ENCODE measurements at regions not wholly inside any gene's neighbourhood (a gene's known extent, or its start where the extent isn't known, plus 50 kb on each side); places are given as distances from the start of the nearest gene placed in this dataset.
"Not testable (repeated sequence)": the region's sequence is repeated elsewhere in the genome, so short reads cannot be mapped to it uniquely, and the experiment has no call there.

- DNase-seq (ENCODE audit: low spot score), result no peak
Observed at GRCh38 chr5:168096525-168096924, 194.9 kb upstream of the WWC1 start.

GRCh38 chr5:168097876-168098653, 193.4 kb upstream of the WWC1 start:
- no peak for DNase-seq (ENCODE audit: low spot score)

DNA sequence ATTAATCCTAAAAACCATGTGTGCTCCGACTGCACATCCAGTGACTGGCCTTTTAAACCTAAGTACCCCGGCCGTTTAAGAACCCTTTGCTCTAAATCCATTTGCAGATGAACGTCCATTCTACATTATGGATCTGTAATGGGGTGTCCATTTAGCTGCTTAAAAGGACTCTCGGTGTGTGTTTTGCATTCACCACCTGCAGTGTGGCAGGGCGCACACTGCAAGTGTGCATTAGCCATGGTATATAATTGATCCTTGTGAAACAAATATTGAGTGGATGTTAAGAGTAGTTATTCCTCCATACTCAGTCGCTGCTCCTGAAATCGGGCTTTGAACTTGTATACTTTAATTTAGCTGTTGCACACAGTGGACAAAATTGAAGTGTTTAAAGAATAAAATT, 190.1 kb upstream of the WWC1 start:
- DNase-seq (ENCODE audit: low spot score), result no peak

- not testable (repeated sequence) for DNase-seq (ENCODE audit: low spot score)
Observed at GRCh38 chr5:168103018-168103417, 188.4 kb upstream of the WWC1 start.

GRCh38 chr5:168104350-168104749, 187.1 kb upstream of the WWC1 start:
- no peak for DNase-seq (ENCODE audit: low spot score)

DNA sequence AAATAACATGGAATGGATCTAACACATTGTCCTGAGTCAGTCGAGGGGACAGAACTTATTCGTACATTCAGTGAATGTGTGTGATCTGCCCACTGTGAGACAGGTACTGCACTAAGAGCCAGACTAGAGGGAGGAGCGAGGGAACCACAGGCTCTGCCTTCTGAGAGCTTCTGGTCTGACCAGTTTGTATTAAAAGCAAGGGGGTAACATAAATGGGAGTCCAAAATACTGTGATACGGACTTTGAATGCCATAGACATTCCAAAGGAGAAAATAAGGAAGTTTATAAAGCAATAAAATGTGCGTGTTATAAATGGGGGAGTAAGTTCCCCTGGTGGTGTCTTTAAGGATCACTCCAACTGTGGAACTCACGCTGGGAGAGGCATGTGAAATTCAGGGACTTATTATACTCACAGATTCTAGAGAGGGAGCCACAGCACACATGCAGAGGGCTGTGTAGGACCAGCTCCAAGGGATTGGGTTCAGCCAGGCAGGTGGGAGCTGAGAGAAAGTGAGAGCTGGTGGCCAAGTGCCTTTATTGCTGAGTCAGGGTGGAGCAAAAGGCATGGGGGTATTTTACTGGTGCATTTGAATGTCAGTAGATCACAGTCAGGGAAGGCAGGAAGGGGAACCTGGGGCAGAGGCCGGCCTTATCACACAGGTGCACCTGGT, 186.5 kb upstream of the WWC1 start:
- DNase-seq (ENCODE audit: low spot score), result no peak

DNA sequence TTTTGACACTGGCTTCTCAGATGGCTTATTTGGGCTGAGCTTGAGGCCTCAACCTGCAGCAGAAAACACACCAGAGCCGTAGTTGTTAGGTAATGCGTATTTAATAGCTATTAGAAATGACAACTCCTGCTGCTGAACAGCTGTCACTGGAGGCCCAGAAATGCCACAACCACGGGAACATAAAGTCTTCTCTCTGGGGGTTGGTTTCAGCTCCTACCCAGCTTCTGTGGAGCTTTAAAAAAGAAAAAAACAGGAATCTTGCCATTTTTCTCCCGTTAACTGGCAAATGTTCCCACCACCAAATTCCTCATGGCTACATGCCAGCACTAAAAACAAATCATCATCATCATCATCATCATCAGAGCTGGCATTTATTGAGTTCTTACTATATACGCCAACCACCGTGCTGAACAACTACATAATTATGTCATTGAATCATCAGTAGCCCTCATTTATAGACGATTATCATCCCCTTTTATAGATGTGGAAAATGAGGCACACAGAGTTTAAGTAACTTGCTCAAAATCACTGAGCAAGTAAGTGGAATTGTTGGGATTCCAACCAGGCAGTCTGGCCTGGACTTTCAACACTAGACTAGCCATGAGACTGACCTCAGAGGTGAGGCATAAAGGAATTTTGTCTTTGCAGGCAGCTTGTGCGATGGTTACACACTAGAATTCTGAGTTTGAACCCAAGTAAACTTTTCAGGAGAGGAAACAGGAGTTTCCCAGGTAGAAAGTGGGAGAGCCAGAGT, 185.3 kb upstream of the WWC1 start:
- no peak for DNase-seq (ENCODE audit: low spot score)

- no peak for DNase-seq (ENCODE audit: low spot score)
Observed at GRCh38 chr5:168109441-168109840, 182.0 kb upstream of the WWC1 start.

GRCh38 chr5:168110384-168110783, 181.1 kb upstream of the WWC1 start:
- no peak for DNase-seq (ENCODE audit: low spot score)

GRCh38 chr5:168110870-168111832, 180.3 kb upstream of the WWC1 start:
- DNase-seq (ENCODE audit: low spot score), result no peak

- no peak for DNase-seq (ENCODE audit: low spot score)
Observed at GRCh38 chr5:168114444-168115017, 176.9 kb upstream of the WWC1 start.

DNA sequence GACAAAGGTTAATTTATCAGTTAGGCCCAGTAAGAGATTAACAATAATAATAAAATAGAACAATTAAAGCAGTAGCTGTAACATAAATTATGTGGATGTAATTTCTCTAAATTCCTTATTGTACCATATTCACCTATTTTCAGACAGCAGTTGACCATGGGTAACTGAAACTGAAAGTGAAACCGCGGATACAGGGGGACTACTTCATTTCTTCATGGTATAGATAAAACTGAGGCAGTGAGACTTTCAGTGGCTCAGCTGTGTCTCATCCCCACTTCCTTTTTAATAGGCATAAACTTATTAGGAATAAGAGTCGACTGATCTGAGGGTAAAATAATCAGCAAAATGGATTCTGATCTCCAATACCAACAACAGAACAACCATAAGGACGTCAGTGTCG, 174.0 kb upstream of the WWC1 start:
- DNase-seq (ENCODE audit: low spot score), result no peak

GRCh38 chr5:168118042-168118668, 173.3 kb upstream of the WWC1 start:
- no peak for DNase-seq (ENCODE audit: low spot score)

DNA sequence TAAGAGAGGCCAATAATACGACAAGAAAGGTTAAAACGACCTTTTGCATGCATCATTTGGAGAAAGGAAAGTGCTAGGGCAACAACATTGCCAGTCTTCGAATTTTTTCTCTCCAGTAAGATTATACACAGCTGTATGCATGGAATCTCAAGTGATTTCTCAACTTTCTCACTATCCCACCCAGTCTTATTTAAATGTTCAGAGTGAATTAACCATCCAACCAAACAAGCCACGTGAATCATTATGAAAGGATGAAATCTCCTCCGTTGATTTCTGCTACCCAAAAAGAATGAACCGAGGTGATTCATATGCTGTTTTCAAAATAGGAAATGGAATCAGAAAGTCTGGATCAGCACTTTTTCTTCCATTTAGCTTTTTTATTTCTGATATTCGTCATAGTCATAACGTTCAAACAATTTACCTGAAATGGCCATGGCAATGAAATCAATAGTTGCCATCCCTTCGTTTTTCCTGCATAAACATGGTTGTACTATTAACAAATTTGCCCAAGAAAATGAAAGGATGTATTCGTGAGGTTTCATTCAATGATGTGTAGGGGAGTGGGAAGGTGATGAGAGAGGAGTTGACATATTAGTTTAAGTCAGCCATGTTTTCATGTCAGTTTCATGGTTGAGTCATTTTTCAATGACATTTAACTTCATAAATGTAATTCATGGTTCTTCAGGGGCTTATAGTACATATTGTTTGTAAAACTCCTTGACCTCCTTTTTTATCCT, 170.9 kb upstream of the WWC1 start:
- no peak for DNase-seq (ENCODE audit: low spot score)

- DNase-seq (ENCODE audit: low spot score), result no peak
Observed at GRCh38 chr5:168121138-168121494, 170.3 kb upstream of the WWC1 start.

DNA sequence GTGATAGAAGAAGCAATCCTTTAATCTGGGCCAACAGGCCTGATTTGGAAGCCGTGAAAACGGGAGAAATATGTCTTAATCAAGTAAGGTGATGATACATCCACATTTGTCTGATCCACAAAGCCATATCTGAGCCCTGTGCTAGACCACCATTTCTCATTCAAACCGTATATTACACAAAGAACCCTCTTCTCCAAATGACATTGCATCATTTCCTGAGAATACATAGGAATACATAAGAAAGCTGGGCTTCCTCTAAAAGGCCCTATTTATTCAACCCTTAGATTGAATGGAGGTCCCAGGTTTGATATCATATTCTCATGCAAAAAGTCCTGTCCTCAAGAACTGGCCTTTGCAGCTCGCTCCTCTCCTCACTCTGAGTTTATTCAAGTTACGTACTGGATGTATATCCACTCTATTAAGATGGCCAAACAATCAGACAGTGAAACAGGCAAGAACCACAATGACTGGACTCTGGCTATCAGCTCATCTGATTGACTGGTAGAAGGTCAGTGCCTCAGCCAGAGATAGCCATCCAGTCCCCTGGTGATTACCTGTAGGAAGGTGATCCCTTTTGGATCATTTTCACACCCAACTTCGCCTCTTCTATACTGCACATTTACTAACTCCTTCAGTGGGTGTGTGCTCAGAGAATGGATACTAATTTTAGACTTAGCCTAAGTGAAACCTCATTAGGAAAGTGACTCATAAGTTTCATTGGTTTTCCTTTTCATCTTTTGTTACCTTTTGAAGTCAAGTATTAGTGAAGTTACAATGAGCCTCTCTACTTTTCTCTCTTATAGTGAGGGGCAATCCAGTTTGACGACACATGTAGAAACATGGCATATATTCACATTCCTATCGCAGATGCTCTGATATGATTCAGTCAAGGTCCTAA, 167.6 kb upstream of the WWC1 start:
- no peak for DNase-seq (ENCODE audit: low spot score)

DNA sequence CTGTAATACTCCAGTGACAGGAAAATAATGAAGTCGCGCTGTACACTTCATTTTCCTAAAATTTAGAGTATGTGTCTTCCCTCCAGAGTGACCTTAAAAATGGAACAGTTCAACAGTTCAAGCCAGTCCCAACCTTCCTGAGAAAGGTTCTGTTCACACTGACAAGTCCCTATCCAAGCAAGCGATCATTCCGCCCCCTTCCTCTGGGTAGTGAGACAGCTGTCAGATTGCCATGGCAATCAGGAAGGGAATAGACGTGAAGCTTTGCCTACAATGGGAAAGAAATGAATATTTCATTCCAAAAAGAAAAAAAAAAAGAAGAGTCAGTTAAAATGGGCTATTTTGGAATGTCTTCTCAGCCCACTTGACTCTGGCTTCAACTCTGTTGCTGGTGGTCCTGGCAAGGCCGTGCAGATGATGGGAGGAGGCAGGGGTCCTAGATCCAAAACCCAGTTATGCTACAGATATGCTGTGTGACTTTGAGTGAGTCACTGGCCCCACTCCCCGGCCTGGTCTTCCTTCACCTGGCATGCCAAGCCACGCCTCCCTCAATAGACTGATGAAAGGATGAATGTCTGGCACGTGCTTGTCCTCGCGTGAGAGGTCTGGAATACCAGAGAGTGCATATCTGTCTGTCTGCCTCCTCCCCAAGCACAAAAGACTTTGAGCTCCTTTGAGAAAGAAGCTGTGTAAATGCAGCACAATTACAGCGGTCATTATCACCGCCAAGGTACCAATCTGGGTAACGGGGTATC, 165.8 kb upstream of the WWC1 start:
- no peak for DNase-seq (ENCODE audit: low spot score)

DNA sequence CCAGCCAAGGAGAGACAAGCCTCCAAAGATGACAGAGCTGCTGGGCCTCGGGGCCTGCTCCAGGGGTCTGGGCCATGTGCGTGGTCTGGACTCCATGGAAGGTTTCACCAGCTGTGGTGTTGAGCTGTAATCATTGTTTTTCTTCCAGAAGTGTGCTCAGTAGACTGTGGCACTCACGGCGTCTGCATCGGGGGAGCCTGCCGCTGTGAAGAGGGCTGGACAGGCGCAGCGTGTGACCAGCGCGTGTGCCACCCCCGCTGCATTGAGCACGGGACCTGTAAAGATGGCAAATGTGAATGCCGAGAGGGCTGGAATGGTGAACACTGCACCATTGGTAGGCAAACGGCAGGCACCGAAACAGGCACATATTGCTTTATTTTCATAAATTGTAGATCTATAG, 164.8 kb upstream of the WWC1 start:
- DNase-seq (ENCODE audit: low spot score), result no peak

- no peak for DNase-seq (ENCODE audit: low spot score)
Observed at GRCh38 chr5:168128111-168128510, 163.3 kb upstream of the WWC1 start.

Data from CD4-positive, alpha-beta T cell treated with Interleukin-2 at 100 ng/mL for 4 hours (primary cell).